Mesendoderm (in vitro differentiated cells): ENCODE measurements at regions not wholly inside any gene's neighbourhood (a gene's known extent, or its start where the extent isn't known, plus 50 kb on each side); places are given as distances from the start of the nearest gene placed in this dataset.

Experiments used
- DNase-seq: peaks from one replicate; pipeline ENCODE4 v3.0.0; 2013
- H2AK5ac ChIP-seq: 2 replicates; pipeline ENCODE4 v1.6.1; 2013; ENCODE audit warnings: low read length, inconsistent platforms
- H2BK120ac ChIP-seq: 2 replicates; pipeline ENCODE4 v1.6.1; 2013; ENCODE audit warnings: low read depth, mild to moderate bottlenecking, low read length, moderate library complexity, mixed read lengths
- H2BK15ac ChIP-seq: replicated peaks from 2 replicates; pipeline ENCODE4 v1.6.1; 2013; ENCODE audit warnings: low read depth, mild to moderate bottlenecking, moderate library complexity
- H2BK5ac ChIP-seq: 2 replicates; pipeline ENCODE4 v1.6.1; 2013; ENCODE audit warnings: low read length, inconsistent platforms
- H3K18ac ChIP-seq: 2 replicates; pipeline ENCODE4 v1.6.1; 2013; ENCODE audit warnings: mild to moderate bottlenecking, low read length, mixed read lengths
- H3K23ac ChIP-seq: one replicate; pipeline ENCODE4 v1.6.1; 2013; ENCODE audit warnings: low read length
- H3K27ac ChIP-seq: 2 replicates; pipeline ENCODE4 v1.5.1; 2013; ENCODE audit warnings: low read depth, mild to moderate bottlenecking, inconsistent platforms, low read length, moderate library complexity
- H3K27me3 ChIP-seq: 2 replicates; pipeline ENCODE4 v1.6.1; 2013; ENCODE audit warnings: low read length, control low read depth, mild to moderate bottlenecking, inconsistent platforms; ENCODE audit not compliant: insufficient read depth, poor library complexity
- H3K36me3 ChIP-seq: 2 replicates; pipeline ENCODE4 v1.6.1; 2013; ENCODE audit warnings: low read length, inconsistent platforms; ENCODE audit not compliant: control insufficient read depth, insufficient read depth
- H3K4ac ChIP-seq: one replicate; pipeline ENCODE4 v1.6.1; 2013; ENCODE audit warnings: low read depth, mild to moderate bottlenecking, low read length, moderate library complexity
- H3K4me1 ChIP-seq: 2 replicates; pipeline ENCODE4 v1.6.1; 2013; ENCODE audit warnings: low read depth, low read length, inconsistent platforms; ENCODE audit not compliant: control insufficient read depth
- H3K4me2 ChIP-seq: 2 replicates; pipeline ENCODE4 v1.6.1; 2013; ENCODE audit warnings: low read length
- H3K4me3 ChIP-seq: 2 replicates; pipeline ENCODE4 v1.5.1; 2013; ENCODE audit warnings: mild to moderate bottlenecking, low read length
- H3K56ac ChIP-seq: one replicate; pipeline ENCODE4 v1.6.1; 2013; ENCODE audit warnings: low read length
- H3K79me1 ChIP-seq: 2 replicates; pipeline ENCODE4 v1.6.1; 2013; ENCODE audit warnings: low read length, inconsistent platforms
- H3K79me2 ChIP-seq: 2 replicates; pipeline ENCODE4 v1.6.1; 2013; ENCODE audit warnings: mild to moderate bottlenecking, low read length; ENCODE audit not compliant: control insufficient read depth, insufficient read depth
- H3K9ac ChIP-seq: 2 replicates; pipeline ENCODE4 v1.6.1; 2013; ENCODE audit warnings: low read length, inconsistent platforms
- H4K5ac ChIP-seq: one replicate; pipeline ENCODE4 v1.6.1; 2013; ENCODE audit warnings: low read length
- H4K8ac ChIP-seq: one replicate; pipeline ENCODE4 v1.6.1; 2013; ENCODE audit warnings: low read depth, mild to moderate bottlenecking, control low read depth, low read length, moderate library complexity
- WGBS: extraction: QIAGEN DNeasy Blood & Tissue Kit; methylation state at CpG from one replicate; pipeline ENCODE4 v1.1.7; 2013; ENCODE audit warnings: low lambda C conversion rate, missing lambda C conversion rate; ENCODE audit not compliant: insufficient coverage; ENCODE audit errors: extremely low coverage; 5-methylcytosine and 5-hydroxymethylcytosine counted together

GRCh38 chr3:176055836-176056235 is 1141.4 kb downstream of the TBL1XR1 start:
- H4K8ac ChIP-seq: no peak overlapping the region
- no peak overlapping the region for H3K56ac ChIP-seq
- no peaks in the 10 kb centered on the region for H3K79me2 ChIP-seq
- H3K27me3 ChIP-seq: no peaks in the 10 kb centered on the region
- no peak overlapping the region for H3K4me3 ChIP-seq
- no peak overlapping the region for H2BK5ac ChIP-seq
- no peak overlapping the region for H3K4me2 ChIP-seq
- no peak overlapping the region for H4K5ac ChIP-seq
- no peak overlapping the region for H2BK15ac ChIP-seq
- no peak overlapping the region for H3K27ac ChIP-seq
- WGBS: 100% methylated on average over 2 of the region's 6 CpGs
- no peak overlapping the region for H2BK120ac ChIP-seq
- no peak overlapping the region for H3K9ac ChIP-seq
- no peaks in the 10 kb centered on the region for H3K36me3 ChIP-seq
- no peak overlapping the region for H3K4ac ChIP-seq
- no peak overlapping the region for H3K18ac ChIP-seq
- no peak for DNase-seq
- H2AK5ac ChIP-seq: no peak overlapping the region
- H3K23ac ChIP-seq: no peak overlapping the region
- H3K4me1 ChIP-seq: no peaks in the 10 kb centered on the region
- no peaks in the 10 kb centered on the region for H3K79me1 ChIP-seq

GRCh38 chr3:176051766-176052165 is 1145.5 kb downstream of the TBL1XR1 start:
- no peaks in the 10 kb centered on the region for H3K27me3 ChIP-seq
- no peak overlapping the region for H3K27ac ChIP-seq
- no peak overlapping the region for H3K4ac ChIP-seq
- WGBS: no CpG with 5 or more reads among the region's 7 CpGs
- no peak overlapping the region for H3K18ac ChIP-seq
- H3K4me1 ChIP-seq: no peaks in the 10 kb centered on the region
- no peaks in the 10 kb centered on the region for H3K36me3 ChIP-seq
- H2BK15ac ChIP-seq: no peak overlapping the region
- no peaks in the 10 kb centered on the region for H3K79me2 ChIP-seq
- H2BK5ac ChIP-seq: no peak overlapping the region
- H3K79me1 ChIP-seq: no peaks in the 10 kb centered on the region
- no peak for DNase-seq
- H2BK120ac ChIP-seq: no peak overlapping the region
- no peak overlapping the region for H4K8ac ChIP-seq
- no peak overlapping the region for H3K4me2 ChIP-seq
- H4K5ac ChIP-seq: no peak overlapping the region
- no peak overlapping the region for H3K56ac ChIP-seq
- H3K4me3 ChIP-seq: no peak overlapping the region
- no peak overlapping the region for H3K9ac ChIP-seq
- H3K23ac ChIP-seq: no peak overlapping the region
- no peak overlapping the region for H2AK5ac ChIP-seq

- H3K18ac ChIP-seq: no peak overlapping the region
- no peaks in the 10 kb centered on the region for H3K36me3 ChIP-seq
- H2BK5ac ChIP-seq: no peak overlapping the region
- no peaks in the 10 kb centered on the region for H3K79me1 ChIP-seq
- H4K5ac ChIP-seq: no peak overlapping the region
- no peak overlapping the region for H2BK120ac ChIP-seq
- DNase-seq: no peak
- no peak overlapping the region for H2BK15ac ChIP-seq
- no peaks in the 10 kb centered on the region for H3K27me3 ChIP-seq
- H2AK5ac ChIP-seq: no peak overlapping the region
- H3K4me3 ChIP-seq: no peak overlapping the region
- H3K9ac ChIP-seq: no peak overlapping the region
- no peak overlapping the region for H3K27ac ChIP-seq
- H3K79me2 ChIP-seq: no peaks in the 10 kb centered on the region
- WGBS: no CpG with 5 or more reads among the region's 2 CpGs
- no peak overlapping the region for H3K56ac ChIP-seq
- no peak overlapping the region for H3K23ac ChIP-seq
- no peaks in the 10 kb centered on the region for H3K4me1 ChIP-seq
- no peak overlapping the region for H3K4me2 ChIP-seq
- H4K8ac ChIP-seq: no peak overlapping the region
- H3K4ac ChIP-seq: no peak overlapping the region
Observed at GRCh38 chr3:176046703-176047102, 1150.6 kb downstream of the TBL1XR1 start.

GRCh38 chr3:176041812-176042211 is 1155.5 kb downstream of the TBL1XR1 start:
- no CpG with 5 or more reads among the region's 2 CpGs for WGBS
- H3K79me2 ChIP-seq: no peaks in the 10 kb centered on the region
- no peak overlapping the region for H3K4me2 ChIP-seq
- H2BK15ac ChIP-seq: no peak overlapping the region
- H4K8ac ChIP-seq: no peak overlapping the region
- no peaks in the 10 kb centered on the region for H3K27me3 ChIP-seq
- peak; percentile 14 for DNase-seq
- H3K23ac ChIP-seq: no peak overlapping the region
- no peak overlapping the region for H3K18ac ChIP-seq
- H3K4me1 ChIP-seq: no peaks in the 10 kb centered on the region
- no peak overlapping the region for H3K4me3 ChIP-seq
- H3K79me1 ChIP-seq: no peaks in the 10 kb centered on the region
- no peak overlapping the region for H3K9ac ChIP-seq
- no peak overlapping the region for H3K27ac ChIP-seq
- H3K36me3 ChIP-seq: no peaks in the 10 kb centered on the region
- H2BK5ac ChIP-seq: no peak overlapping the region
- no peak overlapping the region for H4K5ac ChIP-seq
- no peak overlapping the region for H2AK5ac ChIP-seq
- H3K4ac ChIP-seq: no peak overlapping the region
- H3K56ac ChIP-seq: no peak overlapping the region
- no peak overlapping the region for H2BK120ac ChIP-seq

GRCh38 chr3:176041185-176041584 is 1156.1 kb downstream of the TBL1XR1 start:
- no peak overlapping the region for H3K18ac ChIP-seq
- H3K9ac ChIP-seq: no peak overlapping the region
- no peaks in the 10 kb centered on the region for H3K4me1 ChIP-seq
- no peaks in the 10 kb centered on the region for H3K36me3 ChIP-seq
- H3K56ac ChIP-seq: no peak overlapping the region
- no CpG with 5 or more reads among the region's 4 CpGs for WGBS
- H3K27ac ChIP-seq: no peak overlapping the region
- H2BK5ac ChIP-seq: no peak overlapping the region
- no peak overlapping the region for H3K4ac ChIP-seq
- no peak overlapping the region for H3K4me3 ChIP-seq
- H3K79me2 ChIP-seq: no peaks in the 10 kb centered on the region
- H3K4me2 ChIP-seq: no peak overlapping the region
- DNase-seq: no peak
- H2BK15ac ChIP-seq: no peak overlapping the region
- no peak overlapping the region for H2BK120ac ChIP-seq
- H2AK5ac ChIP-seq: no peak overlapping the region
- H4K8ac ChIP-seq: no peak overlapping the region
- H3K23ac ChIP-seq: no peak overlapping the region
- no peaks in the 10 kb centered on the region for H3K27me3 ChIP-seq
- no peak overlapping the region for H4K5ac ChIP-seq
- no peaks in the 10 kb centered on the region for H3K79me1 ChIP-seq

GRCh38 chr3:176037636-176038035 is 1159.6 kb downstream of the TBL1XR1 start:
- Histone ChIP-seq H3K18ac (no peak overlapping the region), H3K23ac (no peak overlapping the region), H3K9ac (no peak overlapping the region), H3K27ac (no peak overlapping the region), H4K5ac (no peak overlapping the region), H3K79me2 (no peaks in the 10 kb centered on the region), H3K36me3 (no peaks in the 10 kb centered on the region), H2BK15ac (no peak overlapping the region), H2BK5ac (no peak overlapping the region), H2AK5ac (no peak overlapping the region), H3K4me3 (no peak overlapping the region), H3K27me3 (no peaks in the 10 kb centered on the region), H3K56ac (no peak overlapping the region), H4K8ac (no peak overlapping the region), H3K4me2 (no peak overlapping the region), H3K4me1 (no peaks in the 10 kb centered on the region), H3K79me1 (no peaks in the 10 kb centered on the region), H3K4ac (no peak overlapping the region), H2BK120ac (no peak overlapping the region)
- DNase-seq: no peak
- WGBS: no CpG with 5 or more reads among the region's 1 CpG
